A172 (cell line): ENCODE measurements at regions not wholly inside any gene's neighbourhood (a gene's known extent, or its start where the extent isn't known, plus 50 kb on each side); places are given as distances from the start of the nearest gene placed in this dataset.
"Not testable (repeated sequence)": the region's sequence is repeated elsewhere in the genome, so short reads cannot be mapped to it uniquely, and the experiment has no call there.

Experiments
- DNase-seq: peaks from one replicate; pipeline ENCODE4 v3.0.0-alpha.2; 2015; ENCODE audit warnings: low spot score

- DNase-seq: no peak
These were observed 245.9 kb downstream of the DLL1 start for GRCh38 chr6:170044836-170045562.

DNA sequence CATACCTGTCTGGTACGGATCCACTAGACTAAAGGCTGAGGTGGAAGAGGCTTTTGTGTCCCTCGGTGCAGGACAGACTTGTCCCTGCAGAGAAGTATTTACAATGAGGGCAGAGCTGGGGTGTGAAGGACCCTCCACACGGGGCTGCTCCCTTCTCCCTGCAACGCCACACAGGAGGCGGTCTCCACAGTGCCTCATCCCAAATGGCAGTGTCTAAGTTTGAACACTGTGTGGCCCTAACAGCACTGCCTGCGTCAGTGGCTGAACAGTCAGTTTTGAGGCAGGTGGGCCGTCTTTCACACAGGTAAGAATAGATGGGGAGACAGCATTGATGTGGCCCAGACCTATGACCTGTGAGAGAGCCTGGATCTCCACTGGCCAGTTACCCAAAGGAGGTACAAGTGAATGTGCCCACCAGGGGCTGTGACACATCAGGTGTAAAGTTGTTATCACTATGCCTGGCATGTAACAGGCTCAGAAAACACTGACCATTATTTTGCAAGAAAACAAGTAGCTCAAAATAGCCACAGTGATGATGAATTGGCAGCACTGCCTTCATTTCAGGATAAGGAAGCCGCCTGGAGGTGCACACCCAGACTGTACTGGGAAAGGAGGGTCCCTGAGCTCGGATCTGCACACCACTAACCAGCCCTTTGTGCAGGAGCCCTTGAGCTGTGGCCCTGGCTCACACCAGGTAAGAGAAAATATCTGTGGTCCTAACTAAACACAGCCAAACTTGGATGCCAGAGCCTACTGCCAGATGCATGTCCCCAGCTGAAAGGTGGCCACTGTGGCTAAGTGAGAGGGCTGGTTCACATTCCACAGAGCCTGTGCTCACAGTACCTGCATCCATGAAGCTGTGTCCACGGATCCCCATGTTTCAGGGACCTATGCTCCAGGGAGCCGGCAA lies 246.7 kb downstream of the DLL1 start:
- no peak for DNase-seq

GRCh38 chr6:170043150-170043819 lies 247.6 kb downstream of the DLL1 start:
- no peak for DNase-seq

DNA sequence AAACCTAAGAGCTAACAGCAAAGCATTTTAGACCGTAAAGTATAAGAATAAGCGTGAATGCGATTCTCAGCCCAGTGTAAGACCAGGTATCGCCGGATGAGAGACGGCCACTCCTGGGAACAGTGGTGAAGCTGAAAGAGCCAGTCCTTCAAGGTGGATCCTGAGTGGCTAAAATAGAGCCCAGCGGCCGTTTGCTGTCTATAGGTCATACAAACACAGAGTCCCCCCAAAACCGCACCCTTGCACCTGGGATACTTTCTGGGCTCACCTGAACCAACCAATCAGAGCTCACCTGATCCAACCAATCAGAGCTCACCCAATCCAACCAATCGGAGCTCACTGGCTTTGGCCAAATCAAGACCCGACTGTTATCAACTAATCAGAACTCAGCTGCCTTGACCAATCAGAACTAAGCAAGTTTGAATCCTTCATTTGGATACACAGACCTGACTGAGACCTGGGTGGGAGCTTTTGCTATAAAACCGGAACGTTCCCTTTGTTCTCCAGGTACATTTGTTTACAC lies 248.2 kb downstream of the DLL1 start:
- no peak for DNase-seq

DNA sequence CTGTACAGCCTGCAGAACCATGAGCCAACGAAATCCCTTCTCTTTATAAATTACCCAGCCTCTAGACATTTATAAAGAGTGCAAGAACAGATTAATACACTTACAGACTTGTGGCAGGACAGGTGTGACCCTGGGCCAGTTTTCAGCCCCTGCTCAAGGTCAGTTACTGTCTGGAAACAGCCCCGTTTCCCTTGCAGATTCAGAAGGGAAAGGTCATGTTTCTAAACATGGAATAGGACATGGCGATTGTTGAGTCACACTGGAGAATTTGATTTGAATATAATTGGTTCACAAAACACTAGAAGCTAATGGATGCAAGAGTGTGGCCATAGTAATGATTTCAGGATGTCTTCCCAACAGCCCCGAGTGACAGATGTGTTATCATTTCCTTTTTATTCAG lies 248.8 kb downstream of the DLL1 start:
- DNase-seq: no peak

- no peak for DNase-seq
These were observed 249.4 kb downstream of the DLL1 start for GRCh38 chr6:170041526-170041925.

DNA sequence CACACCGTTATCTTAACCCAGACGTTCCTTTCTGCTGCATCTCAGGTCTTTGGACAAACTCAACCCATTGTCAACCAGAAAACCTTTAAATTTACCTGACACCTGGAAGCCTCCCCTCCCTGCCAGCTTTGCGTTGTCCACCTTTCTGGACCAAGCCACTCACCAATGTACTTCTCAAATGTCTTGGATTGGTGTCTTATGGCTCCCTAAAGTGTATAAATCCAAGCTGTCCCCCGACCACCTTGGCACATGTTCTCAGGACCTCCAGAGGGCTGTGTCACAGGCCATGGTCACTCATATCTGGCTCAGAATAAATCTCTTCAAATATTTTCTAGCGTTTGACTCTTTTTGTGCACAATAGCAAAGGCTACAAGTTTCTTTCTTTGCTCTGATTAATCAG lies 250.0 kb downstream of the DLL1 start:
- no peak for DNase-seq

- DNase-seq: no peak
These were observed 250.8 kb downstream of the DLL1 start for GRCh38 chr6:170040115-170040500.

GRCh38 chr6:170039156-170040114 lies 251.4 kb downstream of the DLL1 start:
- no peak for DNase-seq

DNA sequence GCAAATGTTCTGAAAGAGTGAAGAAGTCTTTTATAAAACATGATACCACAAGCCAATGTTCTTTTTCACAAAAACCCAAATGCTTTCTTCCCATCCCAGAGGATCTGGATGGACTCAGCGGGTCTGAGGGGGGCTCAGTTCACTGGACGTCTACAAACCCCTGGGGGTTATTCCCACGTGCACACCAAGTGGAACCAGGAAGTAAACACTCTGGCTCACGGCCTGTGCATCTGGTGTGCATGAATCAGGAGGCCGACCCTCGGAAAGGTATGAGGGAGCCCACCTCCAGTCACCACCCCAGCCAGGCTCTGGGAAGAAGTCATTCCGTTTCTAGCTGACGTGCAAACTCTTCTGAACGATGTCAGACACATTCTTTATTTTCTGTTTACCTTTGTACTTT lies 252.2 kb downstream of the DLL1 start:
- DNase-seq: no peak

DNA sequence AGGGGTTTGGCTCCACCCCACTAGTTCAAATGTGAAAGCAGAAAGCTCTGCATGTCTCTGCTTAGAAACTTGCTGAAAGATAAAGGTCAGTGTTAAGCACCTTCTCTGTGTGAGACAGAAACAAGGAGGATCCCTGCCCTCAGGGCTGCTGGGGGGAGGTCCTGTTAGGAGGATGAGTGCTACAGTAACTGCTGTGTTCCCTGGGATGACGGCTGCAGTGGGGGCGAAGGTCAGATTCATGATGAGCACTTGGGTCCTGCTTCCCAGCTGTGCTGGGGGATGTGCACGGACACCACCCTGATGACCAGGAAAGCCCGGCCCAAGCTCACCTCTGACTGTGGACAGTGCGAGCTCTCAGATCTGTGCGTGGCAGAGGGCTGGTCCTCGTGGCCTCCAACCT lies 252.6 kb downstream of the DLL1 start:
- no peak for DNase-seq

- DNase-seq: no peak
These were observed 253.2 kb downstream of the DLL1 start for GRCh38 chr6:170037541-170038250.

- no peak for DNase-seq
These were observed 254.0 kb downstream of the DLL1 start for GRCh38 chr6:170036916-170037315.

GRCh38 chr6:170036367-170036766 lies 254.5 kb downstream of the DLL1 start:
- not testable (repeated sequence) for DNase-seq

DNA sequence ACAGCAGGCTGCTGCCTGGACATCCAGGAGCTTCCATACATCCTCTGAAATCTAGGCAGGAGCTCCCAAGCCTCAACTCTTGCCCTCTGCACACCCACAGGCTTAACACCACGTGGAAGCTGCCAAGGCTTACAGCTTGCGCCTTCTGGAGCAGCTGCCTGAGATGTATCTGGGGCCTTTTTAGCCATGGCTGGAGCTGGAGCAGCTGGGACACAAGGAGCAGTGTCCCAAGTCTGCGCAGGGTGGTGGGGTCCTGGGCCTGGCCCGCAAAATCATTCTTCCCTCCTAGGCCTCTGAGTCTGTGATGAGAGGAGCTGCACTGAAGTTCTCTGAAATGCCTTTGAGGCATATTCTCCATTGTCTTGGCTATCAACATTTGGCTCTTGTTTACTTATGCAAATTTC lies 255.0 kb downstream of the DLL1 start:
- no peak for DNase-seq

DNA sequence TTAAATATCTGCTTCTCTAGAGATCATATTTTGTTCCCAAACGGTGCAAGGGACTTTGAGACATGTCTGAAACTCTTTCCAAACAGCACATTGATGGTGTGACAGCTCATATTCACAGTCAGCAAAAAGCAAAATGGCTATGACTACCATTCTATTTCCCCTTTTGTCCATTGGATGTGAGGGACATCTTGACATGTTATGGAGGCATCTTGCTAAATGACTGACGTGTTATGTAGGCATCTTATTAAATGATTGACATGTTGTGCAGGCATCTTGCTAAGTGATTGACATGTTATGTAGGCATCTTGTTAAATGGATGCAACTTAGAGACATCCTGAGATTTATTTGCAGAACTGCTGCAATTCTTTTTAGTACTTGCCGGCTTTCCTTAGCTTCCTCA lies 255.8 kb downstream of the DLL1 start:
- DNase-seq: no peak

DNA sequence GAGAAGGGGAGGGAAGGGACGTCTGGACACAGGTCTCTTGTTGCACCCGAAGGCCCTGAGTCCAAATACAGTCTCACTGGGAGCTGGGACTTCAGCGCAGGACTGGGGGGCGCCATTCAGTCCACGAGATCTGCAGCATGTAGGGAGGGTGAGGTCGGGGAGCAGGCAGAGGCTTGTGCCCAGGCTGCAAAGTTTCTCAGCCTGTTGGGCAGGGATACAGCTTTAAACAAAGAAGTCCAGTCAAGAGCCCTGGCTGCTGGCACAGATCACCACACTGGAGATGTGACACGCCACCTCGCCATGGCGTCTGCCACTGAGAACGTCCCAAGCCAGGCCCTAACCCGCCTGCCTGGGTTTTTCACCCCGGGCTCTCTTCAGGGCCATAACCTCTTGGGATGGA lies 256.6 kb downstream of the DLL1 start:
- DNase-seq: no peak

DNA sequence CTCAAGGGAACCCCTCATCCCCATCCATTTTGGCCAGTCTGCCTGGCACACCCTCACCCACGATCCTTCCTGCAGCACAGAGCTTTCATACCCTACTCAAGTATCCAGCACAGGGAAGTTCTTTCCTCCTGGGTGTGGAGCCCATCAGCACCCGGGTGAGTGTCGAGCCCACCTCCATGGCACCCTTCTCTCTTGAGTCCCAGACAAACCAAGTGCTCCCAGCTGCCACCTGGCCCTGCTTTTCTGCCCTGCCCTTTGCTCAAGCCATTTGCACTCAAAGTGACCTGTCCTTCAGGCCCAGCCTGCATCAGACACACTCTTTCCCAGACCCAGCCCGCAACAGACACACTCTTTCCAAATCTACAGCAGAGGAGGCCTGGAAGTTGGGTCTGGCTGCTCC lies 257.2 kb downstream of the DLL1 start:
- no peak for DNase-seq

- DNase-seq: no peak
These were observed 258.1 kb downstream of the DLL1 start for GRCh38 chr6:170032706-170033309.

GRCh38 chr6:170032197-170032596 lies 258.7 kb downstream of the DLL1 start:
- no peak for DNase-seq
